ENCODE measurements at regions not wholly inside any gene's neighbourhood (a gene's known extent, or its start where the extent isn't known, plus 50 kb on each side); places are given as distances from the start of the nearest gene placed in this dataset.
A peak's percentile ranks its signal among the peaks of the same experiment; 100 is the strongest.

- H3K27ac ChIP-seq (ENCODE audit: low read length) = no peak overlapping the region
- peak; percentile 82 for DNase-seq
- WGBS (ENCODE audit: insufficient coverage) = 18% methylated on average over 13 of the region's 19 CpGs
Measured at GRCh38 chr5:174189654-174190541, 144.4 kb downstream of the NSG2 start.

GRCh38 chr5:174191076-174191475 lies 145.6 kb downstream of the NSG2 start:
- no peaks in the 10 kb centered on the region for H3K36me3 ChIP-seq (ENCODE audit: control insufficient read depth, insufficient read depth, low read length)
- no peak overlapping the region for H3K27ac ChIP-seq (ENCODE audit: low read length)
- WGBS (ENCODE audit: insufficient coverage) = 93% methylated on average over 2 of the region's 4 CpGs
- H3K27me3 ChIP-seq (ENCODE audit: control insufficient read depth, insufficient read depth, low read length) = peaks cover 12% of the 10 kb centered on the region
- DNase-seq = no peak
- no peaks in the 10 kb centered on the region for H3K9me3 ChIP-seq (replicated peaks; ENCODE audit: control insufficient read depth, low read depth, low read length)
- H3K4me1 ChIP-seq (ENCODE audit: control insufficient read depth, insufficient read depth, low read length) = peaks cover 7% of the 10 kb centered on the region
- no peak overlapping the region for H3K4me3 ChIP-seq (ENCODE audit: low read length)

More at GRCh38 chr5:174189654-174190541, 144.4 kb downstream of the NSG2 start:
- Histone ChIP-seq H3K4me3 (ENCODE audit: low read length) (no peak overlapping the region), H3K36me3 (ENCODE audit: control insufficient read depth, insufficient read depth, low read length) (no peaks in the 10 kb centered on the region), H3K4me1 (ENCODE audit: control insufficient read depth, insufficient read depth, low read length) (peaks cover 7% of the 10 kb centered on the region), H3K9me3 (replicated peaks; ENCODE audit: control insufficient read depth, low read depth, low read length) (no peaks in the 10 kb centered on the region), H3K27me3 (ENCODE audit: control insufficient read depth, insufficient read depth, low read length) (peaks cover 14% of the 10 kb centered on the region)

DNA sequence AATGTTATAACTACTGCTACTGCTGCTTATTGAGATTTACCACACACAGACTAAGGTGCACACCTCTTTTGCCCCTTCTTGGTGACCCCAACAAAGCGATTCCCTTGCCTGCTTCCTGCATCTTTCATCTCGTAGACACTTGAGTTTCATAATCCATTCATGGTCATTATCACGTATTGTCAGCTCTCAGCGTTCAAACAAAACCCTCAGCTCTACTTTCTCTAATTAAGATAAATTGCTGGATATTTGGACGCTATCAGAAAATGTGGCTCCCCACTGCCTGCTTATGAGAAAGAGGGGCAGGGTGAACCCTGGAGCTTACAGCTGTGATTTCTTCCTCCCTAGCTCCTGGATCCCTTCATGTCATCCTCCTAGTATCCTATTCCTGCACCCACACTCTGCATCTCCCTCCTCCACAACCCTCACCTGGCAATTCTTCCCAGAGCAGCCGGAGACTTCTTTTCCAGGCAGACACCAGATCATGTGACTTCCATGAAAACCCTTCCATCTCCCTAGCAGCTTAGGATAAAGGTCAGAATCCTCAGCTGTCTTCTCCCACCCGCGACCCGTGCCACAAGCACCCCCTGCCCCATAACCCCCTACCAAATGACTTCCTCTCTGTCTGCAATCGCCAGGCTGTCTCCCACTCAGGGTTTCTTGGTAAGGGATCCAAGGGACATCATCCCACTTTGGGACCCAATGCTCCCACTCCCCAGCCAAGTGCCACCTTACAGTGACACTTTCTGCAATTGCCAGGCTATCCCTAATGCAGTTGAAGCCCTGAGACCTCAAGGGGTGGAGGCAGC lies 146.5 kb downstream of the NSG2 start:
- H3K9me3 ChIP-seq (replicated peaks; ENCODE audit: control insufficient read depth, low read depth, low read length) = no peaks in the 10 kb centered on the region
- H3K4me3 ChIP-seq (ENCODE audit: low read length) = no peak overlapping the region
- H3K27me3 ChIP-seq (ENCODE audit: control insufficient read depth, insufficient read depth, low read length) = peaks cover 10% of the 10 kb centered on the region
- H3K4me1 ChIP-seq (ENCODE audit: control insufficient read depth, insufficient read depth, low read length) = peaks cover 7% of the 10 kb centered on the region
- no peak for DNase-seq
- H3K27ac ChIP-seq (ENCODE audit: low read length) = no peak overlapping the region
- 68% methylated on average over 7 of the region's 10 CpGs for WGBS (ENCODE audit: insufficient coverage)
- H3K36me3 ChIP-seq (ENCODE audit: control insufficient read depth, insufficient read depth, low read length) = no peaks in the 10 kb centered on the region

DNA sequence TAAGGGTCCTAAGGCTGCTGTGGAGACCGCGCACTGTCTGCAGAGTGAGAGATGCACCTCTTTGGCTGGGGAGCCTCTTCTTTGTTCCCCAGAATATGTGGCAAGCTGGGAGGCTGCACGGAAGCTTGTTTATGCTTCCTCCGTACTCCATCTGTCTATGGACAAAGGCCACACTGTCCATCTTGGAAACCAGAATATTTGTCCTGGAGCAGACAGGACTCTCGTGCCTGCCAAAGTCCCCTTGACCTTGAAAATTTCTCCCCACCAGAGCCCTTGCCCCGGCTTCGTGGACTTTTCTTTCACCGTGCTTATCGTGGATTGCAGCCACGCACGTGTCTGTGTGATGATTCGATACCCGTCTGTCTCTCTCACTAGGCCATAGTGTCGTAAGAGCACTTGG lies 147.4 kb downstream of the NSG2 start:
- Histone ChIP-seq H3K27me3 (ENCODE audit: control insufficient read depth, insufficient read depth, low read length) (peaks cover 7% of the 10 kb centered on the region), H3K27ac (ENCODE audit: low read length) (no peak overlapping the region), H3K36me3 (ENCODE audit: control insufficient read depth, insufficient read depth, low read length) (no peaks in the 10 kb centered on the region), H3K4me1 (ENCODE audit: control insufficient read depth, insufficient read depth, low read length) (peaks cover 7% of the 10 kb centered on the region), H3K4me3 (ENCODE audit: low read length) (no peak overlapping the region), H3K9me3 (replicated peaks; ENCODE audit: control insufficient read depth, low read depth, low read length) (no peaks in the 10 kb centered on the region)
- 75% methylated on average over 12 of the region's 14 CpGs for WGBS (ENCODE audit: insufficient coverage)
- DNase-seq = no peak

DNA sequence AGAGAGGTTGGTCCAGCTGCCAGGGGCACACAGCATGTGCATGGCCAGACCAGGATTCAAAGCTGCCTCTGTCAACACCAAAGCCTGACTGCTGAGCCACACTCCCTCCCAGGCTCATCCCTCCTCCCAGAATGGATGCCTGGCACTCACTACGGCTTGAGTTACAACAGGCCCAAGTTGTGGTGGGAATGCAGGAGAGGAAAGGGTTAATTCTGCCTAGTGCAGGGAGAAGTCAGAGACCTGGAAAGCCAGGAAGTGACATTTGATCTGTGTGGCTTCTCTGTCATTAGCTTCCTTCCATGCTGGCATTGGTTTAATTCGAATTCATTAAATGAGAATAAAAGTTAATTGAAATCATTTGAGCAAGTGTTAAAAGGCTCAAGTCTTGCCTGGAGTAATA lies 150.0 kb downstream of the NSG2 start:
- no peak overlapping the region for H3K27ac ChIP-seq (ENCODE audit: low read length)
- no CpG with 5 or more reads among the region's 2 CpGs for WGBS (ENCODE audit: insufficient coverage)
- no peaks in the 10 kb centered on the region for H3K36me3 ChIP-seq (ENCODE audit: control insufficient read depth, insufficient read depth, low read length)
- no peak overlapping the region for H3K4me3 ChIP-seq (ENCODE audit: low read length)
- no peaks in the 10 kb centered on the region for H3K9me3 ChIP-seq (replicated peaks; ENCODE audit: control insufficient read depth, low read depth, low read length)
- DNase-seq = no peak
- no peaks in the 10 kb centered on the region for H3K4me1 ChIP-seq (ENCODE audit: control insufficient read depth, insufficient read depth, low read length)
- peaks cover 2% of the 10 kb centered on the region for H3K27me3 ChIP-seq (ENCODE audit: control insufficient read depth, insufficient read depth, low read length)

- Histone ChIP-seq H3K27ac (ENCODE audit: low read length) (no peak overlapping the region), H3K36me3 (ENCODE audit: control insufficient read depth, insufficient read depth, low read length) (no peaks in the 10 kb centered on the region), H3K4me1 (ENCODE audit: control insufficient read depth, insufficient read depth, low read length) (no peaks in the 10 kb centered on the region), H3K27me3 (ENCODE audit: control insufficient read depth, insufficient read depth, low read length) (no peaks in the 10 kb centered on the region), H3K4me3 (ENCODE audit: low read length) (no peak overlapping the region), H3K9me3 (replicated peaks; ENCODE audit: control insufficient read depth, low read depth, low read length) (no peaks in the 10 kb centered on the region)
- whole genome bisulfite sequencing (ENCODE audit: insufficient coverage) = no CpG with 5 or more reads among the region's 3 CpGs
- no peak for DNase-seq
Measured at GRCh38 chr5:174197929-174198328, 152.4 kb downstream of the NSG2 start.

GRCh38 chr5:174198541-174198940 lies 153.0 kb downstream of the NSG2 start:
- DNase-seq = no peak
- WGBS (ENCODE audit: insufficient coverage) = 70% methylated on average over 8 of the region's 8 CpGs
- H3K4me3 ChIP-seq (ENCODE audit: low read length) = no peak overlapping the region
- H3K4me1 ChIP-seq (ENCODE audit: control insufficient read depth, insufficient read depth, low read length) = no peaks in the 10 kb centered on the region
- H3K9me3 ChIP-seq (replicated peaks; ENCODE audit: control insufficient read depth, low read depth, low read length) = no peaks in the 10 kb centered on the region
- H3K27me3 ChIP-seq (ENCODE audit: control insufficient read depth, insufficient read depth, low read length) = no peaks in the 10 kb centered on the region
- no peaks in the 10 kb centered on the region for H3K36me3 ChIP-seq (ENCODE audit: control insufficient read depth, insufficient read depth, low read length)
- H3K27ac ChIP-seq (ENCODE audit: low read length) = no peak overlapping the region

- WGBS (ENCODE audit: insufficient coverage) = 65% methylated on average over 4 of the region's 6 CpGs
- Histone ChIP-seq H3K9me3 (replicated peaks; ENCODE audit: control insufficient read depth, low read depth, low read length) (no peaks in the 10 kb centered on the region), H3K4me3 (ENCODE audit: low read length) (no peak overlapping the region), H3K36me3 (ENCODE audit: control insufficient read depth, insufficient read depth, low read length) (no peaks in the 10 kb centered on the region), H3K4me1 (ENCODE audit: control insufficient read depth, insufficient read depth, low read length) (peaks cover 7% of the 10 kb centered on the region), H3K27ac (ENCODE audit: low read length) (no peak overlapping the region), H3K27me3 (ENCODE audit: control insufficient read depth, insufficient read depth, low read length) (no peaks in the 10 kb centered on the region)
- DNase-seq = no peak
Measured at GRCh38 chr5:174202996-174203395, 157.5 kb downstream of the NSG2 start.

GRCh38 chr5:174204535-174205313 lies 159.2 kb downstream of the NSG2 start:
- peaks cover 7% of the 10 kb centered on the region for H3K4me1 ChIP-seq (ENCODE audit: control insufficient read depth, insufficient read depth, low read length)
- H3K36me3 ChIP-seq (ENCODE audit: control insufficient read depth, insufficient read depth, low read length) = no peaks in the 10 kb centered on the region
- no peak for DNase-seq
- no peak overlapping the region for H3K4me3 ChIP-seq (ENCODE audit: low read length)
- H3K9me3 ChIP-seq (replicated peaks; ENCODE audit: control insufficient read depth, low read depth, low read length) = no peaks in the 10 kb centered on the region
- no peaks in the 10 kb centered on the region for H3K27me3 ChIP-seq (ENCODE audit: control insufficient read depth, insufficient read depth, low read length)
- H3K27ac ChIP-seq (ENCODE audit: low read length) = no peak overlapping the region
- 10% methylated on average over 4 of the region's 9 CpGs for WGBS (ENCODE audit: insufficient coverage)

GRCh38 chr5:174205939-174206338 lies 160.4 kb downstream of the NSG2 start:
- no peak for DNase-seq

More at GRCh38 chr5:174205939-174206338, 160.4 kb downstream of the NSG2 start:
- H3K36me3 ChIP-seq (ENCODE audit: control insufficient read depth, insufficient read depth, low read length) = no peaks in the 10 kb centered on the region
- H3K4me3 ChIP-seq (ENCODE audit: low read length) = no peak overlapping the region
- no peak overlapping the region for H3K27ac ChIP-seq (ENCODE audit: low read length)
- peaks cover 7% of the 10 kb centered on the region for H3K4me1 ChIP-seq (ENCODE audit: control insufficient read depth, insufficient read depth, low read length)
- WGBS (ENCODE audit: insufficient coverage) = 80% methylated on average over 1 of the region's 3 CpGs
- no peaks in the 10 kb centered on the region for H3K9me3 ChIP-seq (replicated peaks; ENCODE audit: control insufficient read depth, low read depth, low read length)
- H3K27me3 ChIP-seq (ENCODE audit: control insufficient read depth, insufficient read depth, low read length) = peaks cover 2% of the 10 kb centered on the region
